ENCODE measurements at regions not wholly inside any gene's neighbourhood (a gene's known extent, or its start where the extent isn't known, plus 50 kb on each side); places are given as distances from the start of the nearest gene placed in this dataset.

- no peak overlapping the region for H3K4me3 ChIP-seq (ENCODE audit: low read depth, low read length)
- TF ChIP-seq, protein P1, sequence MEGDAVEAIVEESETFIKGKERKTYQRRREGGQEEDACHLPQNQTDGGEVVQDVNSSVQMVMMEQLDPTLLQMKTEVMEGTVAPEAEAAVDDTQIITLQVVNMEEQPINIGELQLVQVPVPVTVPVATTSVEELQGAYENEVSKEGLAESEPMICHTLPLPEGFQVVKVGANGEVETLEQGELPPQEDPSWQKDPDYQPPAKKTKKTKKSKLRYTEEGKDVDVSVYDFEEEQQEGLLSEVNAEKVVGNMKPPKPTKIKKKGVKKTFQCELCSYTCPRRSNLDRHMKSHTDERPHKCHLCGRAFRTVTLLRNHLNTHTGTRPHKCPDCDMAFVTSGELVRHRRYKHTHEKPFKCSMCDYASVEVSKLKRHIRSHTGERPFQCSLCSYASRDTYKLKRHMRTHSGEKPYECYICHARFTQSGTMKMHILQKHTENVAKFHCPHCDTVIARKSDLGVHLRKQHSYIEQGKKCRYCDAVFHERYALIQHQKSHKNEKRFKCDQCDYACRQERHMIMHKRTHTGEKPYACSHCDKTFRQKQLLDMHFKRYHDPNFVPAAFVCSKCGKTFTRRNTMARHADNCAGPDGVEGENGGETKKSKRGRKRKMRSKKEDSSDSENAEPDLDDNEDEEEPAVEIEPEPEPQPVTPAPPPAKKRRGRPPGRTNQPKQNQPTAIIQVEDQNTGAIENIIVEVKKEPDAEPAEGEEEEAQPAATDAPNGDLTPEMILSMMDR (IDR thresholded peaks at IDR 0.05; ENCODE audit: borderline replicate concordance, insufficient read depth, low read depth, low read length) = no peak
Measured at GRCh38 chr18:51765606-51766360, 568.3 kb upstream of the MEX3C start.

DNA sequence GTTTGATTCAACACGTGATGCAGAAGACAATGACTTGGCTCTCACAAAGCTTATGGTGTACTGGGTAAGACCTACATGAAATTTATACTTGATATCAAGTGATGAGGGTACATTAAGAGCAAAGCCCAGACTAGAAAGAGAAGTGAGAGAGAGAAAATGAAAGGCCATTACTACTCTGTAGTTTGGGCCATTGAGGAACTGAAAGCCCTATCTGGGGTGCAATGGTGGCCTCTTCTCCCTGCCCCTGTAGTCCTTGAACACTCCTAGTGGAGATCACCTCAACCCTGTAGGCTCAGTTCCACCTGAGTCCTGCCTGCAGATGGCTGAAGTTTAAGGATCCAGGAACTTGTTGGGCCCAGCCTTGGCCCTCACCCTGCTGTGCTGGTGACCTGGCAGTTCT, 569.8 kb upstream of the MEX3C start:
- TF ChIP-seq, protein P1 (IDR thresholded peaks at IDR 0.05; ENCODE audit: borderline replicate concordance, insufficient read depth, low read depth, low read length) = no peak
- H3K4me3 ChIP-seq (ENCODE audit: low read depth, low read length) = no peak overlapping the region

DNA sequence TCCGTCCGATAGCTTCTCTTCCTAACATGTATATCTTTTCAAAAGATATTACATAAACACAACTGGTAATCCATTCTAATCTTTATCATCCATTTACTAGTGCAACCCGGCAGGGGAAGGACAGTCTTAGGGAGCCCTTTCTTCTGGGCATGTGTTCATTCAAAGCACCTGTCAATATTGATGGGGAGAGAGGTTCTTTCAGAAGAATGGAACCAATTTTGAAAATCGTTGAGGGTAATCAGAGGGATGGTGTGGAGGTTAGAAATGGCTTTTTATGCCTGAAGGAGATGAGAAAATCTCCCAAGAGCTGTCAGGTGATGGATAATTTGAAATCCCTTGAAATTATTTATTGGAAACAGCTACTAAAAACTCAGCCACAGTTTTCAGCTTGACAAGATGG, 561.9 kb upstream of the DCC start:
- TF ChIP-seq, protein P1 (IDR thresholded peaks at IDR 0.05; ENCODE audit: borderline replicate concordance, insufficient read depth, low read depth, low read length) = no peak
- no peak overlapping the region for H3K4me3 ChIP-seq (ENCODE audit: low read depth, low read length)

DNA sequence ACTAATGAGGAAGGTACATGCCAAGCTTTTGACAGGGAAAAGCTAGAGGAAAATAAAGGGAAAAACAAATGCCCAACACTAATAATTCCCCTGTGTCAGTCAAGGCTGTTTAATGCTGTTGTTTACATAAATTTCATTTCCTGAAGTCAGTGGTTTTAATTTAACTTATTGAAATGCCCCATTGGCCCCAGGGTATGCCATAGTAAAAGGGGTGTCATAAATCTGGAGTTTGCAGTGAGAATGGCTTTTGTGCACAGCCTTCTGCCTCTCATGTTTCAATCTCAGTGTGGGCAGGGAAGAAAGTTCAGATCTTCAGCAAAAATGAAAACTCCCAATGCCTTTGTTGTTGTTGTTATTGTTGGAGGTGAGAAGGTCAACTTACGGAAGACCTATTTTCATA, 550.1 kb upstream of the DCC start:
- TF ChIP-seq, protein P1 (IDR thresholded peaks at IDR 0.05; ENCODE audit: borderline replicate concordance, insufficient read depth, low read depth, low read length) = no peak
- H3K4me3 ChIP-seq (ENCODE audit: low read depth, low read length) = no peak overlapping the region

DNA sequence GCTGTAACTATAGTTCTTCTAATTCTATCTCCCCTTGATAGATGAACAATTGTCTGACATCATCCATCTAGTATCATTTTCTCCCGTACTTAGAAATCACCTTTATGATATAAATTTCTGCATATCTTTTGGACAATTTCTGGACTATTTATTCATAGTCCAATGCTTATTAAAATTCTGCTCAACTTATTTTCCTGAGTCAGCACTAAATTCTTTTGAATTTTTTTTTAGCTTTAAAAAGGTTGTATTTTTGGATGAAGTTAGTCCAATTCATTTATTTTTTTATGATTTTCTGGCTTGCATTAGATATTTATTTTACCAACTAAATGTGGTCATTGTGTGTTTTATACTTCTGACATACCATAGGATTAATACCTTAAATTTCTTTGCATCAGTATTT, 538.5 kb upstream of the DCC start:
- H3K4me3 ChIP-seq (ENCODE audit: low read depth, low read length) = no peak overlapping the region
- TF ChIP-seq, protein P1 (IDR thresholded peaks at IDR 0.05; ENCODE audit: borderline replicate concordance, insufficient read depth, low read depth, low read length) = no peak

- no peak overlapping the region for H3K4me3 ChIP-seq (ENCODE audit: low read depth, low read length)
- TF ChIP-seq, protein P1 (IDR thresholded peaks at IDR 0.05; ENCODE audit: borderline replicate concordance, insufficient read depth, low read depth, low read length) = no peak
Measured at GRCh38 chr18:51802569-51803428, 537.2 kb upstream of the DCC start.
